ENCODE measurements at regions not wholly inside any gene's neighbourhood (a gene's known extent, or its start where the extent isn't known, plus 50 kb on each side); places are given as distances from the start of the nearest gene placed in this dataset.

- TF ChIP-seq CTCF (IDR thresholded peaks at IDR 0.05): no peak
- no peak for TF ChIP-seq POLR2AphosphoS5 (IDR thresholded peaks at IDR 0.05; ENCODE audit: low read depth, low read length)
- no peak for TF ChIP-seq TCF7L2 (IDR thresholded peaks at IDR 0.05; ENCODE audit: low read depth, low read length)
These were observed 124.4 kb upstream of the MEF2A start for GRCh38 chr15:99441444-99441800.
